ENCODE measurements at regions not wholly inside any gene's neighbourhood (a gene's known extent, or its start where the extent isn't known, plus 50 kb on each side); places are given as distances from the start of the nearest gene placed in this dataset.

DNA sequence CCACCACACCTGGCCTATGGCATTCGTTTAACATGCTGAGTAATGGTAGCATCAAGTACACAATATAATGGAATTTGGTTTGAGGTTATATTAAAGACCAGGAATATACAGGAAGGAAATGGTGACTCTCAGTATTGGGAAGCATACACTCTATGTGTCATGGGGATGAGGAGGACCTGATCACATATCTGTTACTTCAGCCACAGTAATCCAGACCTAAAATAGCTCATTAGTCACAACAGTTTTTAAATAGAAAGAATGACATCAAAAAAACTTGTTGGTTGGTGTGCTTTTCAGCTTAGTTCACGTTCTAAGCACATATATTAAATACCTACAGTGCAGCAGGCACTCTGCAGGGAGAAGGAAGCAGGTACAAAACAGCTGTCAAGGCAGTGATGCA, 52.5 kb upstream of the ATP2C1 start:
- DNase-seq (ENCODE audit: low spot score) = no peak

DNA sequence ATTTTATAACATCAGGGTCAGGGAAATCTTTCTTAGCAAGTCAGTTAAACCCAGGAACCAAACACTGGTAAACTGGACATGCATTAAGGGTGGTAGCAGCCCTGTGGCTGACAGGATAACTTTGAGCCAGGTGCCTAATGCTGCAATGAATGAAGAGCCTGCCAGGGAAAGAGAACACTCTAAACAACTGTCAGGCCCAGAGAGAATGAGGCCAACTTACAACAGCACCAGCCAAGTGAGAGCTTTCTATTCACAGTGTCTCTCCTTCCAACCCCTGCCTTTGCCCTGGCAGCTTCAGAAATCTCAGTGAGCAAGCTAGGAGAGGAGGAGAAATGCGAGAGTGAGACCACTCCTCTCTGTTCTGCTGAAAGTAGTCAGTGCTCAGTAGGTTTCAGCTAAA, 50.4 kb upstream of the ATP2C1 start:
- DNase-seq (ENCODE audit: low spot score) = no peak
